ENCODE measurements at regions not wholly inside any gene's neighbourhood (a gene's known extent, or its start where the extent isn't known, plus 50 kb on each side); places are given as distances from the start of the nearest gene placed in this dataset.

DNA sequence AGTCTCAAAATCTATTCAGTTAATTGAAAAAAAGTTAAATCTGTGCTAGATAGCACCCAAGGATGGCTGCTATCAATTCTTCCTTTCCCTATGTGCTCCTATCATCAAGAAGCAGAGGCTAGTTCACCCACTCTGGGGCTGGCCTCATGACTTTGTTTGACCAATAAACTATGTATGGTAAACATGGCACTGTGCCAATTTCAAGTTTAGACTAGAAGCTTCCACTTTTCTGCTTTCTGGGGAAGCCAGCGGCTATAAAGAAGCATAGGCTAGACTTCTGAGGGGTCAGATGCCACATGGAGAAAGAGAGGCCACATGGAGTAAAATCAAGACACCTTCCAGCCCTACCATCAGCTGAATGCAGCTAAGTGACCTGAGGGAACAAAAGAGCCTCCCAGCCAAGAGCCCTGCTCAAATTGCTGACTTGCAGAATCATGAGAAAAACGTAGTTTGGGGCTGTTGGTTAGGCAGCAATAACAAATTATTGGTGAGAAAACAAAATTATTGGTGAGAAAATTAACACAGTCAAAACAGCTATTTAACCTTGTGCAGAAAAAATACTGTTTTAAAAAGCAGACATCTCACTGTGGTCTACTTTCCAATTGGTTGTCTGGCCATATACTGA, 86.5 kb upstream of the SLC14A2 start:
- DNase-seq (ENCODE audit: low read depth): no peak

DNA sequence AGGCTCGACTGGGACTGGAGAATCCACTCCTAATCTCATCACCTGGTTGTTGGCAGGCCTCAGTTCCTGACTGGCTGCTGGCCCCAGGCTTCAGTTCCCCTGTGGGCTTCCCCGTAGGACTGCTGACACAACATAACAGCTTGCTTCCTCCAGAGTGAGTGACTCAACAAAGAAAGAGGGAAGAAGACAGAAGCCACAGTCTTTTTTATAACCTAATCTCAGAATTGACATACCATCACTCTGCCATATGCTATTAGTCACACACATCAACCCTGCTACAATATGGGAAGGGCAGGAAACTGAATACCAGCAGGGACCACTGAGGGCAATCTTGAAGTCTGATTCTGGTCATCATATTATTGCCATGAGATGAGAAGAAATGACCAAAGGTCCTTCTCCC, 76.8 kb upstream of the SLC14A2 start:
- no peak for DNase-seq (ENCODE audit: low read depth)

DNA sequence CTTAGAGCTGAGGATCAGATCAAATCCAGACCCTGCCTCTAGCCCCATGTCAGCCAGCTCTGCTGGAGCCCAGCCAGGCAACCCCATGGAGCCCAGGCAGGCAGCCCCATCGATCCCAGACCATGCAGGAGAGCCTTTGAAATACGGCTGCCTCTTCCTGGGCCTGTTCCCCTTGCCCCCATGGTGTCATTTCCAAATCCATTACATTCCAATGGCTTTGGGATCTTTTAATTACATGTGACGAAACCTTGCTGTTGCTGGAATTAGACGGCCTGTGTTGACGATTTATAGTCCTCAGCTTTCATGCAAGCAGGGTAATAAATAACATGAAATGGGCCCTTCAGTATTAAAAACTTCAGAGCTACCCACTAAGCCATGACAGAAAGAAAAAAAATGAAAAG, 75.8 kb upstream of the SLC14A2 start:
- DNase-seq (ENCODE audit: low read depth): no peak

DNA sequence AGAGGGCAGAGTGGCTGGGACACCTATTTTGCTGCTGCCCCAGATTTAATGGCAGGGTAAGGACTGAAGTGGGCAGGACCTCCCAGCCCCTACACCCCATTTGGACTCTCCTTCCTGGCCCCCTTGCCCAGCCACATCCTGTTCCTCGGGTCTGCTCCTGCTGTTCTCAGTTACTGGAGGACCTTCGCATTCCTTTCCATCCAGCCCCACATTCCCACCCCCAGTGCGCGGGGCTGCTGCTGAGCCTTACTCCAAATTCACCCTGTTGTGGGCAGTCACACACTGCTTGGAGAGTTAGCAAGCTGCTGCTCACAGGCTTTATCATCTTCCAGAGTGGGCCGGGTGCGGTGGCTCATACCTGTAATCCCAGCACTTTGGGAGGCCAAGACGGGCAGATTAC, 75.2 kb upstream of the SLC14A2 start:
- DNase-seq (ENCODE audit: low read depth): no peak

DNA sequence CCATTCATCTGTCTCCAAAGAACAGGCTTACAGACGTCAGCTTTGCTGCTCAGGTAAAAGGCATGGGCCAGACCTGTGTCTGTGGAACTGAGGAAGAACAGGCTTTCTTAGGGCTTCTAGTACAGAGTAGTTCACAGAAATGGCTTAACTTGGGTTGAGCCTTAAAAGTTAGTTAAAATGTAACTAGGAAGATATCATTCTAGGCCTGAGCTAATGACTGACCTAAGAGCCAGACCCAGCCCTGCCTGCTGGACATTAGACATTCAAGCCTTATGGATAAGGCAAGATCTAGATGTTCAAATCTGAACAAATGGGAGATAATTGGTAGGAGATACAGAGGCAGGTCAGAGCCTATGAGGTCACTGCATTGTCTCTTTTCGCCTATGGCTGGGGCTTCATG, 73.9 kb upstream of the SLC14A2 start:
- DNase-seq (ENCODE audit: low read depth): no peak

DNA sequence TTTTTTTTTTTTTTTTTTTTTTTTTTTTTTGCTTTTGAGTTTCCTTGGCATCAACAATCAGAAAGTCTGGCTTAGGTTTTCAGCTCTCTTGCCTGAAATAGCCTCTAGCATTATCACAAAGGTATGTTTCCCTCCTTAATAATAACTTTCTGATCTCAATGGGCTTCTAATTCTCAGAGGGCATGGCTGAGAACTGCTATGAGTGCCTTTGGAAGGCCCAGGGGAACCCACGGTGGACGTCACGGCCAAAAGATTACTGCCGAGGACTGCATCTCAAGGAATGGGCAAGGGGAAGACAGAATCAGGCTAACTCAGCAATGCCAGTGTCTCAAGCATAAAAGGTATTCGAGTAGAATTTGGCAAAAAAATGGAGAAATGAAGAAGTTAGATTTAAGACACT, 73.2 kb upstream of the SLC14A2 start:
- no peak for DNase-seq (ENCODE audit: low read depth)

DNA sequence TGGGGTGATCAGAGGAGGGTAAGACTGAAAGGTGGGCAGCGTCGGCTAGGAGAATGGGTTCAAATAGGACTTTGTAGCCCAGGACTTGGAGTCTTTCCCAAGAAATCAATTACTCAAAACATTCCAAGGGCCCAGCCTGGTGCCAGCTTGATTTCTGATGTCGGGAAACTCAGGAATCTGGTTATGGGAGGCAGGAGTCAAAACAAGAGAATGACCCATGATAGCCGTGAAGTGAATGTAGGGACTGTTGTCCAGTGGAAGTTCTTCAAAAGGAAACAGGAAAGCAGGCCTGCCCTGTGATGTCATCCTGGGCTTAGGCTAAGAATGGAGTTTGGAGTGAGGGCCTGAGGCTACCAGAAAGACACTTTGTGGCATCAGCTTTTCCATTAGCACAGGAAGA, 67.4 kb upstream of the SLC14A2 start:
- no peak for DNase-seq (ENCODE audit: low read depth)

DNA sequence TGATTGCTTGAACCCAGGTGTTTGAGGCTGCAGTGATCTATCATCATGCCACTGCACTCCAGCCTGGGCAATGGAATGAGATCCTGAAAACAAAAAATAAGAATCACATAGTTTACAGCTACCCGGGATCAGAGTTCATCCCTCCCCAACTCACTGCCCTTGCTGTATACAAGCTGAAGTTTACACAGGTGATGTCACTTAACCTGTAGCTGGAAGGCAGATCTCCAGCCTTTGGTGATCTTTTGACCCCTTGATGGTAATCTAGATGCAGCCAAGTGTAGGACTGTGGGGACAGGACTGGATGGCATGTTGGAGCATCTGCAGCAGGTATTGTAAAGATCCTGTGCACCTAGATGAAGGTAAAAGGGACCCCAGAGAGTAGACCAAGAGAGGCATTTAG, 66.7 kb upstream of the SLC14A2 start:
- no peak for DNase-seq (ENCODE audit: low read depth)

DNA sequence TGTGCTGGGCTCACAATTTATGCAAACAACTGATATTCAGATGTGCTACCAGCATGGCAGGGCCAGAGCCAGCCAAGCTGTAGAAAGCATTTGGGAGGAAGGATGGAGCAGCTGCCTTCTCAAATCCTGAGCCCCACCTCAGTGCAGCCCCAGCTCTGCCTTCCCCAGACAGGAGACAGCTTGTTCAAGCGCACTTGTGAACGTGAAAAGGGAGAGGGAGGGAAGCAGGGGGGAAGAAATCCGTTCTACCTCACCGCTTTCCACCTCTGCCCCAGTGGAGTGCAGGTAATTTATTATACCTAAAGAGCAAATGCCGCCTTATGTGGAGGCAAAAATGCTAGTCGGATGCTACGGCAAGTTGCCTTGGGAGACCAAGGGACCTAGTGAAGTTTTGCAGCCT, 66.0 kb upstream of the SLC14A2 start:
- no peak for DNase-seq (ENCODE audit: low read depth)

DNA sequence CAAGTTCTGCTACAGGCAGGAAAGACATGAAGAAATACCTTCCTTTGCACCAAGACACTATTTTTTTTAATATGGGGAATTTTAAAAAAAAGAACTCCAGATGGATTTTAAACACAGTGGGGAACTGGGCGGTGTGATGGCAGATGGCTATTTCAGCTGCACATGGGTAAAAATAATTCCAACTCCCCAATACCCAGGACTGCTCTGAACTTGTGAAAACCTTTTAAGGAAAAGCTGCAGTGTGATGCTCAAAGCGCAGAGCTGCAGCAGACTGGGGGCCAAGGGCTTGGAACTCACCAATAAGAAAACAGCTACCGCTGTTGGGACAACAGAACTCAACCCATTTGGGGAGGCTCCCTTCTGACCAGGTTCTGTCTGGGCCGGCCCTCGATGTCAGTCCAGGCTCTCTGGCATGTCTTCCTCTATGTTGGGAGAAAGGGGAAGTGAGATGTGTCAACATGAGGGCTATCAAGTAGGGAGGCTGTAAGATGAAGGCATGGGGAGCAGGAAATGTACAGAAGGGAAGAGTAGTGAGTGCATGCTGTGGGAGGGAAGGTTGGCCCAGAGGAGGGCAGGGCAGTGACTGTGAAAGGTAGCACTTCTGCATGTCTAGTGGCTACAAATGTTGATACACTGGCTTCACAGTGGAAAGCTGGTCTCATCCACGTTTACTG, 64.0 kb upstream of the SLC14A2 start:
- no peak for DNase-seq (ENCODE audit: low read depth)

DNA sequence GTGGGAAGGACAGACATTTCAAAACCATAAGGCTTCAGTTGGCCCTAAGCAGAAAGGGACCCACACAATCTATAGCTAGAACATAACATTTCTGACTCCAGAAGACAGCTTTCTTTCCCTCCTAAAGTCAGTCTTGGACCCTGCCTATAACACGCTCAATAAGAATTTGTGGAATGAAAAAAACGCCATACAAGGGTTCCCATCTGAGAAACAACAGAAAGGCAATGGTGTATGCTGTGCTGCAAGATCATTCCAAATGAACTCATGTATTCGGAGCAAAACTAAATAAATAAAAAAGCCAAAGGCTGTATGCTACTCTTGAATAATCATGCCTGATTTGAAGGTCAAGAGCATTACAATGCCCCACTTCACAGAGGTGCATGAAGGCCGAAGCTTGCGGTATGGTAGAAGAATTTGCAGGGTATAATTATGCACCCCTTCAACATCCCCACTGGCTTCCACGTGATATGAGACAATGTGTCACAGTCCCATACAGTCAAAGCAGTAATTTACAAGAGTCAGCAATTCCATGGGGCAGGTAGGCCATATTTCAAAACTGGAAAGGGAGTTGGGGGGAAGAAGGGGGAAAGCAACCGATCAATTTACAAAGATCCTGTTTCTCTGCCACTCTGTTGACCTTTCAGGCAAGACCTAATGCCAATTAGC, 61.4 kb upstream of the SLC14A2 start:
- DNase-seq (ENCODE audit: low read depth): no peak

DNA sequence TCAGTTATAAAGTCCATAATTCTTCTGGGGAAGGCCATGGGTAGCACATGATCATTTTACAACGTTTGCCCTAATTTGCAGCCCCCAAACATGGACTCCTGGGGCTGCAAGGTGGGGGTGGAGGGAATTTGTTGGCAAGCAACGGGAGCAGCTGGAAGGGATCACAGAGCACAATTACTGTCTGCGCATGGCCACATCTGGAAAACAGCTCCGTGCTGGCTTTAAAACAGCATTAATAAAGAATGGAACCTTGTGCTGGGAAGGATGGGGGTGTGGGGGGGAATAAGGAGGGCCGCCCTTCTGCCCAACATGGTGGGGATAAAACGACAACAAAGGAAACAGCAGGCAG, 60.9 kb upstream of the SLC14A2 start:
- no peak for DNase-seq (ENCODE audit: low read depth)

DNA sequence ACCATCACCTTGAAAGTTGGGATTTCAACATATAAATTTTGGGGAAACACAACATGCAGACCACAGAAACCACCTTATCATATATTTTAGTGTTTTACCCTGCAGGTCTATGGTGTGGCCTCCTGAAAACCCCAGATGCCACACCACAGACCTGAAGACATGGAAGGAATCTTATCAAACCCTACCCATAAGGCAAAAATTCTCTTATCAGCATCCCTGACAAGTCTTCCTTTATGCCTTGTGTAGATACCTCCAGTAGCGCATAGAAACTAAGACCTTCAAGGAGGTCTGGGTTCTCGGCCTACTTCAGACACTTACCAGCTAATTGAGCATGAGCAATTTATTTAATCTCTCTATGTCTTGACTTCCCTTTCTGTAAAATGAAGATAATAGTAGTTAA, 59.1 kb upstream of the SLC14A2 start:
- DNase-seq (ENCODE audit: low read depth): no peak

DNA sequence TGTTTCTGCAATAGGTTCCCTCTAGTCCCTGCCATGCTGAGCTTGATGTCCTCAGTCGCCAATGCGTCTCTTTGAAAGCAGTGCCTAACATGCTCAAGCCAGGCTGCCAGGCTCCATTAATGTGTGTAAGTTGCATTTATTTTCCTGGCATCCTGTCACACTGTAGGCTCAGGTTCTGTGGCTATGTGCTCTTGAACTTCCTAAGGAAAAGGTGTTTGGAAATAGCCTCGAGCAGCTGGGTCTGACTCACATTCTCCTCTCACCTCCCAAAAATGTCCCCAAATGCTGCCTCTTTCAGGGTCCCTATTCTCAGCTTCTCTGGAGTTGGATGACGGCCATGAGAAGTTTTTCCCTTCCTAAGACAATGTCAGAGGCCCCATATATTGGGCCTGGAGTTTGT, 58.0 kb upstream of the SLC14A2 start:
- DNase-seq (ENCODE audit: low read depth): no peak

DNA sequence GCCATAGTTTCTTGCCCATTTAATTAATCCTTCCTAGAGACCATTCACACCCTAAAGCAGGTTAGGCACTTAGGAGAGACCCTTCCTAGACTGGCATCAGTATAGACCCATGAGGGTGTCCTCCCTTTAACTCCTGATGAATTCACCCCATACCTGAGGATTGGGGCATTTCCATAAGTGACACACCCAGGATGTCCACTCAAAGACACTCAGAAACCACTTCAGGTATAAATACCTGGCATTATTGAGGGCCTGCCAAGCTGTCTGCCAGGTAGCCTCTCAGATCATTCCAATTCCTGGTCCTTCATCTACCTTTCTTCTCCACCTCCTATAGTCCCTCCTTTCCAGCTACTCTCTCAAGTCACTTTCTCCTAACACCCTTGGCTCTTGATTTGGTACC, 57.5 kb upstream of the SLC14A2 start:
- no peak for DNase-seq (ENCODE audit: low read depth)

DNA sequence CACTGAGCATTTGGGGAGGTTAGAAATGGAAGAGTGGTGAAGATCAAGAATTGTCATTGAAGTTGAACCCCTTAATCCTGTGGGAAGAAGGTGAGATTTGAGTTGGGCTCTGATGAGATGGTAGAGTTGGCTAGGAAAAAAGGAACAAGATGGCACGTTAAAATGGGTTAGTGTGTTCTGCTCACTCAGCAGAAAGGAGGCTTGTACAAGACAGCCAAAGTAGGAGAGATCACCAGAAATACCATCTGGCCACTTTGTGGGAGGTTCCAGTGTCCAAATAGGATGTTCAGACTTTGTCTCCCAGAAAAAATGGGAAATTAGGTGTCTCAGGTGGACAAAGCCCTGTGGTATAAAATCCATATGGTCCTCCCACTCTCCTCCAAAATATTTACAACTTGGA, 56.0 kb upstream of the SLC14A2 start:
- DNase-seq (ENCODE audit: low read depth): no peak

DNA sequence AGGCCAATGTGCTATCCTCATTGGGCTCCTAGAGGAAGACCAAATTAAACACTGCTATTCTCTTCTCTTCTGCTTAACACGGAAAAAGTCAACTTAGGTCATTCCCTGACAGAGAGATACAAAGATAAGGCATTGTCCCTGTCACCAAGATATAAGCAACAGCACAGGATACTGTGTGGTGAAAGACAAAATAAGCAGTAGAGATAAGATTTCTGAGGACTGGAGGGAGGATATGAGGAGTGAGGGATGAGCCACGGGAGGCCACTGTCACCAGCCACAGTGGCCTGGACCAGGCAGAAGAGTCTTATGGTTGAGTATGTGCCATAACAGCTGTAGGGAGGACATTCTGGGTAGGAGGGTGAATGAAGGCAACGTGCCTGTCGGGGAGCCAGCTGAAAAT, 54.4 kb upstream of the SLC14A2 start:
- DNase-seq (ENCODE audit: low read depth): no peak

DNA sequence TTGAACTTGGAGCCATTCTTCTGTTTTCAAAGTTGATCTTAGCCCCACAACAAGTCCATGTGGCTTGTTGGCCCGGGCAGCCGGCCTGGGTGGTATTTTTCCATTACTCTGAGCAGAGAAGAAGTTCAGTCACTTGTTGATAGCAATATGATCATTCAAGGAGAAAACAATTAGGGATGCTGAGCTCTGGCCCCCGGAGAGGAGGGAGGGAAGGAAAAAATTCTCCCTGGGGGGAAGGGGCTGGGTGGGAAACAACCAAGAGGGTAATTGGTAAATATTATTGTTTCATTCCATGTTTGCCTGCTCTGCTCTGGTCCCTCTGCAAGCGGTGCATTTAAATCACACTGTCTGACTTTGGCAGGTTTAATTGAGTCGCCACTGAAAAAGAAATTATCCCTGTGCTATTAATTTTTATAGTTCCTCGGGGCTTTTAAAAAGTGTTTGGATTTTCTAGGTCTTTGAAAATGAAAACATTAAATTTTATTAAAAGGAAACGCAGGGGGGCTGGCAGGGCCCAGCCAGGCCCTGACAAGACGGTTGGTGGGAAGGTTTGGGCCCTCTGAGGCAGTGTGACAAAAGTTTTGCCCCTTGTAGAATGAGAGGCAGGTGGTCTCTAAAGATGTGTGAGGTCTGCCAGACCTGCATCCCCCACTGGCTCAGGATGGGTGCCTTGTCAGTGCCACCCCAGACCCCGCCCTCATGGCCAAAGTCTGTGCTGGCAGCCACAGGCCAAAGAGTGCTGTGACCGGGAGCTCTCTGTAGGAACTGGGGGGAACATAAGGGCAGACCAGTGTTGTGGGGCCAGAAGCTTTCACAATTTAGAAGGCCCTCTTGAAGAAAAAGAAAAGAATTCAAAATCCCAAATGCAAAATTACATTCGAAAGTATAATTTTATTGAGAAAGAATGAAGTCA, 52.5 kb upstream of the SLC14A2 start:
- no peak for DNase-seq (ENCODE audit: low read depth)

DNA sequence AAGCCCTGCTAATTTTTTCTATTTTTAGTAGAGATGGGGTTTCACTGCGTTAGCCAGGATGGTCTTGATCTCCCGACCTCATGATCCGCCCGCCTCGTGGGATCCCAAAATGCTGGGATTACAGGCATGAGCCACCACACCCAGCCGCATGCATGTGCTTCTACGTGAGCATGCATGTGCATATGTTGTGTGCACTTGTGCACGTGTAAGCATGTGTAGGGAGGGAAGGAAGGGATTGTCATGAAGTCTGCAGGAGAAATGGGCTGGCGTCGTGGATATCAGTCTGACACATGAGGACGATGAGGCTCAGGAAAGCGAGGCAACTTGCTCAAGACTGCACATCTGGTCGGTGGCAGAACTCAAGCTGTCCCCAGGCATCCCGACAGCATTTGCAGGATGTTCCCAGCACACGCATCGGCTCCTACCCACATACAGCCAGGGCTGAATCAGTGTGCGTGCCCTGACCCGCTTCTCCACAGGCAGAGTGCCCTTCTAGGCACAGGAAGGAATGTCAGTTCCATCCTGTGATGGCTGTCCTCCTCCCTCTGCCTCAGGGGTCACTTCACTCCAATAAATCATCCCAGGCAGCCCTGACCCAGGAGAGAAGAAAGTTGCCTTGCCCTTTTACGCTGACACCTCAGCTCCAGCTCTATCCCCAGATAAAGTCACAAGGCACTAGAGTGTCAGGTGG, 49.9 kb upstream of the SLC14A2 start:
- DNase-seq (ENCODE audit: low read depth): no peak
